BLaER1 (cell line): ENCODE measurements at regions not wholly inside any gene's neighbourhood (a gene's known extent, or its start where the extent isn't known, plus 50 kb on each side); places are given as distances from the start of the nearest gene placed in this dataset.
"Not testable (repeated sequence)": the region's sequence is repeated elsewhere in the genome, so short reads cannot be mapped to it uniquely, and the experiment has no call there.

ENCODE experiments used
- H3K27ac ChIP-seq: shearing (Covaris generic); formaldehyde crosslinking; 2 replicates; pipeline ENCODE4 v1.8.1; 2022
- H3K27me3 ChIP-seq: shearing (Covaris generic); formaldehyde crosslinking; 2 replicates; pipeline ENCODE4 v1.8.1; 2022
- H3K36me3 ChIP-seq: shearing (Covaris generic); formaldehyde crosslinking; 2 replicates; pipeline ENCODE4 v1.8.1; 2022
- H3K4me1 ChIP-seq: shearing (Covaris generic); formaldehyde crosslinking; 2 replicates; pipeline ENCODE4 v1.8.1; 2022
- H3K4me2 ChIP-seq: shearing (Covaris generic); formaldehyde crosslinking; 2 replicates; pipeline ENCODE4 v1.8.1; 2022
- H3K4me3 ChIP-seq: shearing (Covaris generic); formaldehyde crosslinking; 2 replicates; pipeline ENCODE4 v1.8.1; 2022
- H3K9ac ChIP-seq: shearing (Covaris generic); formaldehyde crosslinking; 2 replicates; pipeline ENCODE4 v1.8.1; 2022
- H3K9me3 ChIP-seq: shearing (Covaris generic); formaldehyde crosslinking; 2 replicates; pipeline ENCODE4 v1.8.1; 2022
- H4K20me1 ChIP-seq: shearing (Covaris generic); formaldehyde crosslinking; 2 replicates; pipeline ENCODE4 v1.8.1; 2022
- Cebpa-rat ChIP-seq: shearing (Covaris generic); IDR thresholded peaks from 2 replicates; pipeline ENCODE4 v1.8.1; 2022

DNA sequence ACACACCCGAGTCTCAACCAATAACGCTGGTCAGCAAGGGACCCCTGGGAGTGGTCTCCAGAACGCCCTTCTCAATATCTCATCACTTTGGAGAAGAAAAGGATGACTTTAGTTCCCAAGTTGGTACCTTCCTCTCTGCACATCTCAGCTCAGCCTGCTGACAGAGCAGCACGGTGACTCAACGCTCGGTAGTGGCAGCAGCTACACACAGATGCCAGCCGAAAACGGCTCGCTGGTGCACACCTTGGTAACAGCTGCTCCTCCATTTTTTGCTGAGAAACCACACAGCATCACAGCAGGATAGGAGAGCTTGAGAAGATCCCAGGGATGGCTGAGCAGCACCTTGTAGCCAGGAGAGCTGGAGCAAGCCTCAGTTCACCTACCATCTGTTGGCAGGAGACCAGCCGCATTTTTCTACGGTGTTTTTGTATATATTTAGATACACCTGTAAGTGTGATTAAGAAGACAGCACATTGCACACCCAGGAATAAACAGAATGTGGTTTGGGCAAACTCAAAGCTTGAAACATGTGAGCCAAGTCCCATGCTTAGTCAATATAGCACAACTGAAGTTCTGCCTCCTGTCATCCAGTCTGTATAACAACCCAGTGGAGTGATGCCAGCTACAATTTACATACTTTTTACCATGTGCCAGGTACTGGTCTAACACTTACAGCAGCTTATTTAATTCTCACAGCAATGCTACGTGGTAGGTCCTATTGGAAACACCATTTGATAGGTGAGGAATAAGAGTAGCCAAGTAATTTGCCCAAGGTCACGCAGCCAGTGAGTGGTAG lies 83.8 kb upstream of the ERCC4 start:
- Histone ChIP-seq H3K36me3 (no peaks in the 10 kb centered on the region), H3K4me1 (peaks cover 20% of the 10 kb centered on the region), H3K9me3 (no peaks in the 10 kb centered on the region), H3K4me3 (no peak overlapping the region), H3K9ac (no peak overlapping the region), H4K20me1 (no peaks in the 10 kb centered on the region), H3K4me2 (peak overlapping the region; percentile 50), H3K27me3 (0 out of 2 replicates have a peak, but pooled peaks cover 5% of the 10 kb centered on the region), H3K27ac (no peak overlapping the region)
- no peak for TF ChIP-seq Cebpa-rat

DNA sequence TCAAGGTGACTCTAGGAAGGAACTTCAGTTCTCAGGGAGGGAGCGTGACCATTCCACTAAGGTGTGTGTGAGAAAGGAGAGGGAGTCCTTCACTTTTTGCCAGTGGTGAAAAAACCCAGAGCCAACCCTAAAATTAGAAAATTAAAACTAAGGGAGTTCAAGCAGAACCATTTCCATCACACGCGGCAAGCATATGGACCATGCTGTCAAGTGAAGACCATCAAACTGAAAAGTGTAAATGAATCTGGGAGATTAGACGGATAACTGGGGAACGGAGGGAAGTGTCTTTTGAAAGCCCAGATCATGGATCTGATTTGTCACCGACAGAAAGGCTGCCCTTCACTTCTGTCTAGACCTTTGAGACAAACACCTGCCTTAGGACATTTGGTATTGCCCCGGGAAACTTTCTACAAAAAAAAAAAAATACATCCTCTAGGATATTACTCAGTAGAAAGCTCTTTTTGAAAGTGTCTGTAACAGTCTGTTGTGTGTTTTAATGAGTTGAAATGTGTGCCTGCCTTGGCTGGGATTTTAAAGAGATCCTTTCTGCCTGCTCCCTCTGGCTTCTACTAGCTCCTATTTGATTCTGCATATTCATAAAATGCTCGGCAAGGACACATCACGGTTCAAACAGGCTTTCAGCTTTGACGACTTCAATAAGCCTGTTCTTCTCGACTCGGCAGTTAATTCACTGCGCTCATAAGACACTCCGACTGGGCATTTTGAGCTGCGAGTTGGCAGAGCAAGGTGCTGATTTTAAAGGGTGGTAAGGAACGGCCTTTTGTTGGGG lies 81.4 kb upstream of the ERCC4 start:
- Histone ChIP-seq H3K9me3 (no peaks in the 10 kb centered on the region), H3K27ac (no peak overlapping the region), H3K36me3 (no peaks in the 10 kb centered on the region), H3K4me1 (peaks cover 13% of the 10 kb centered on the region), H3K4me2 (no peak overlapping the region), H4K20me1 (no peaks in the 10 kb centered on the region), H3K27me3 (0 out of 2 replicates have a peak, but pooled peaks cover 5% of the 10 kb centered on the region), H3K4me3 (no peak overlapping the region), H3K9ac (no peak overlapping the region)
- no peak for TF ChIP-seq Cebpa-rat

DNA sequence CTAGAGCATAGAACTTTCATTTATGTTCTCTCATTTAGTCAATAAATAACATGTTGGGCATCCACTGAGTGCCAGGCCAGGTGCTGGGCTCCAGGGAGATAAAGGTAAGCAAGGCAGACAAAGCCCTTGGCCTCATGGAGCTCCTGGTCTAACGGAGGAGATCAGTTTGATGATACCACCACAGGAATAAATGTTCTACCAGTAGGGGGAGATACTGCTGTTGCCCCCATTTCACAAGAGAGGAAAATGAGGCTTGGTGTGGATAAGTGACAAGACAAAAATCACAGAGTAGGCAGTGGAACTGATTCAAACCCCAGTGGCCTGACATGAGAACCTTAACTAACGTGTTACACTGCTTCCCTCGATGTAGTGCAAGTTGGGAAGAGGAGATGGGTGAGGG lies 80.4 kb upstream of the ERCC4 start:
- Histone ChIP-seq H3K36me3 (no peaks in the 10 kb centered on the region), H3K27ac (no peak overlapping the region), H3K4me2 (no peak overlapping the region), H3K9ac (no peak overlapping the region), H3K9me3 (no peaks in the 10 kb centered on the region), H3K4me3 (no peak overlapping the region), H4K20me1 (no peaks in the 10 kb centered on the region), H3K27me3 (0 out of 2 replicates have a peak, but pooled peaks cover 5% of the 10 kb centered on the region), H3K4me1 (peaks cover 13% of the 10 kb centered on the region)
- TF ChIP-seq Cebpa-rat: no peak

DNA sequence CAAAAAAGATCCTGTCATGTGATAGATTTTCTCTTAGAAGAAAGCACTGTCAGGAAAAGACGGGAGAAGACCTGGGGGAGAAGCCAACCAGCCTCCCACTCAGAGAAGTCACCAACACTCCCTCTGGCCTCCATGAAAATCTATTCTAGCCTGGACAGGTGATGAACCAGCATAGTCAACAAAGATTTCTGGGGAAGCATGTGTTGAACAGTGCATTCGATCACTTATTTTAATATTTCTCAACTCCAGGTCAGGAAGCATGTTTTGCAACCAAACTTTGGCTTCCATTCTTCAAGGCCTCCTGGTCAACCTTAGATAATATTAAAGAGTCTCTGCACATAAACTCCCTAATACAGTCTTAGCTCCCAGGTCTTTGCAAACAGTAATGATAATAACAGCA lies 74.7 kb upstream of the ERCC4 start:
- Histone ChIP-seq H3K9me3 (no peaks in the 10 kb centered on the region), H3K27ac (no peak overlapping the region), H3K4me1 (no peaks in the 10 kb centered on the region), H4K20me1 (no peaks in the 10 kb centered on the region), H3K9ac (no peak overlapping the region), H3K4me2 (no peak overlapping the region), H3K36me3 (no peaks in the 10 kb centered on the region), H3K4me3 (no peak overlapping the region), H3K27me3 (no peaks in the 10 kb centered on the region)
- TF ChIP-seq Cebpa-rat: no peak

DNA sequence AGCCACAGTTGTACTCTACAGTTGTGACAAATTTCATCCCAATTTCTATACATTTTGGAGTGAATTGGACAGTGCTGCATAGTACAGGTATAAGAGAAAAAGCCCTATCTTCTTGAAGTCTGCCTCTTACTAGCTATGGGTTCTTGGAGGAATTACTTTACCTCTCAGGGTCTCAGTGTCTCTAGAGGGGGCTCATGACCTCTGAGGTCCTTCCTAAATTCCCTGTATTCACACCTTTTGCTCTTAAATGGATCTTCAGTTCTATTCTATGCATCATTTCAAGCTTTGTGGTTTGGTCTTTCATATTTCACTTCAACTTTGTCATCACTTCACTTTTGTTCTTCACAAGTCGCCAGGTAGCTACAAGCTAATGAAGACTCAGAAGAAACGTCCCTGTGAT lies 71.2 kb upstream of the ERCC4 start:
- Histone ChIP-seq H3K4me1 (no peaks in the 10 kb centered on the region), H3K27ac (no peak overlapping the region), H3K36me3 (no peaks in the 10 kb centered on the region), H3K27me3 (no peaks in the 10 kb centered on the region), H3K9ac (no peak overlapping the region), H4K20me1 (no peaks in the 10 kb centered on the region), H3K4me2 (no peak overlapping the region), H3K4me3 (no peak overlapping the region), H3K9me3 (no peaks in the 10 kb centered on the region)
- TF ChIP-seq Cebpa-rat: no peak

DNA sequence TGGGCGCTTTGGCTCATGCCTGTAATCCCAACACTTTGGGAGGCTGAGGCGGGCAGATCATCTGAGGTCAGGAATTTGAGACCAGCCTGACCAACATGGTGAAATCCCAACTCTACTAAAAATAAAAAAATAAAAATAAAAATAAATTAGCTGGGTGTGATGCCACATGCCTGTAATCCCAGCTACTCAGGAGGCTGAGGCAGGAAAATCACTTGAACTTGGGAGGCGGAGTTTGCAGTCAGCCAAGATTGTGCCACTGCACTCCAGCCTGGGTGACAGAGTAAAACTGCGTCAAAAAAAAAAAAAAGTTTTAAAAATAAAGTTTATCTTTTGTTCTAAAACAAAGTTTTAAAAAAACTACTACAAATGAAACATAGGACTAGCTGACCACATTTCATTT lies 69.8 kb upstream of the ERCC4 start:
- not testable (repeated sequence) for H4K20me1 ChIP-seq, H3K4me3 ChIP-seq, H3K9ac ChIP-seq, H3K36me3 ChIP-seq, H3K27me3 ChIP-seq, H3K9me3 ChIP-seq, H3K4me2 ChIP-seq, H3K4me1 ChIP-seq, H3K27ac ChIP-seq

DNA sequence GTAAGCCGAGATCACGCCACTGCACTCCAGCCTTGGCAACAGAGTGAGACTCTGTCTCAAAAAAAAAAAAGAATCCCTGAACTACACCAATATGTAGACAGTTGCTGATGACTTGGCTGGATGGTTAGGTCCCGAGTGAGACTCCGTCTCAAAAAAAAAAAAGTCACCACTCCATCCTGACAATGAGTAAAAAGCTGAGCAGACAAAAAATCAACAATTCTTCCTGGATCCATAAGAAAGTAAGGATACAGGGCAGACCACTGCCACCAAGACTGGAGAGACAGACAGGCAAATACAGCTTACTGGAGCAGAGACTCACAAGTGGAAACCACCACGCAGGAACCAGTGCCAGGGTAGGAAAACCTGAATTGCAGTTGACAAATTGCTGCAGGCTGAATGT lies 67.1 kb upstream of the ERCC4 start:
- Histone ChIP-seq H3K36me3 (no peaks in the 10 kb centered on the region), H4K20me1 (no peaks in the 10 kb centered on the region), H3K27me3 (no peaks in the 10 kb centered on the region), H3K9ac (no peak overlapping the region), H3K4me3 (no peak overlapping the region), H3K4me1 (peaks cover 1% of the 10 kb centered on the region; the same call in 1 of the 2 replicates), H3K27ac (no peak overlapping the region), H3K9me3 (no peaks in the 10 kb centered on the region), H3K4me2 (no peak overlapping the region)
- TF ChIP-seq Cebpa-rat: no peak

DNA sequence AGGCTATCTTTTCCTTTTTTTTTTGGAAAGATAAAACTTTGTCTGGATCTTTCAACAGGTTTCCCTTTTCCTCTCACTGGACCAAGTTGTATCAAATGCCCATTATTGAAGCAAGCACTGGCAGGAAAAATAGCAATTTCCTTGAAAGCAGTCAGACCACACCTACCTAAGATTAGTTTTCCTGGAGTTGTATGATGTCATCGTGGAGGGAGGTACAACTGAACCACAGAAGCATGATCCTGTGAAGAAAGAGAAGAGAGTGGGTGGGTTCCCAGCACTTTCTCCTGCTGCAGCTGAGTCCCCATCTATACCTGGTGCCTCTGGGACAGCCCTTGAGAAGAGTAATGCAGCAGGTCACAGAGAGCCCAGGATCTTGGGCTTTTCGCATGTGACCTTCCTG lies 63.6 kb upstream of the ERCC4 start:
- Histone ChIP-seq H4K20me1 (no peaks in the 10 kb centered on the region), H3K4me2 (no peak overlapping the region), H3K36me3 (no peaks in the 10 kb centered on the region), H3K4me3 (no peak overlapping the region), H3K4me1 (peaks cover 5% of the 10 kb centered on the region; the same call in 1 of the 2 replicates), H3K27ac (no peak overlapping the region), H3K27me3 (no peaks in the 10 kb centered on the region), H3K9ac (no peak overlapping the region), H3K9me3 (no peaks in the 10 kb centered on the region)
- TF ChIP-seq Cebpa-rat: no peak

DNA sequence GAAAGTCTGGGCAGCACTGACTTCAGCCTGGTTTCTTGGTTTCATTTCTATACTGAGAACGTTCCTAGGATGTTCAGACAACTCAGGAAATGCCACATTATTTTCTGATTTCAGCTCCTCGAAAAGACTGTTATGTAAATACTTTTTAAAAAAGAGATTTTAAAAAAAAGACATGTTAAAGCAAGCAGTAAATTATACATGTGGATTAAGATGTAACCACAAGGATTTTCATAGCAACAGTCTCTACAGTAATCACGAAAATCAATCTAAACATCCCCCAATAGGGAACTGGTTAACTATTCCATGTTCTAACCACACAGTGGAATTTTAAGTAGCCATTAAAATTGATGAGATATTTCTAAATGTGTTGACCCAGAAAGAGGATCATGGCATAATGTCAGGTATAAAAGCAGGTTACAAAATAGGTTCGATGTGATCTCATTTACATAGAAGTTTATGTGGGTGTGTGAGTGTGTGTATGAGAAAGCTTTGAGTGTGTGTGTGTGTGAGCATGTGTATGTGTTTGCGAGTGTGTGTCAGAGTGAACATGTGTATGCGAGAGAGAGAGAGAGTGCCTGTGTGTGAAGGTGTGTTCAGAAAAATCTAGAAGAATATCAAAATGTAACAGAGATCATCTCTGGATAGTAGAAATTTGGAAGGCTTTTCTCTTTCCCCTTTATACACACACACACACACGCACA lies 63.0 kb upstream of the ERCC4 start:
- Histone ChIP-seq H3K27me3 (no peaks in the 10 kb centered on the region), H3K9me3 (no peaks in the 10 kb centered on the region), H3K9ac (no peak overlapping the region), H3K4me3 (no peak overlapping the region), H3K27ac (no peak overlapping the region), H3K36me3 (no peaks in the 10 kb centered on the region), H4K20me1 (no peaks in the 10 kb centered on the region), H3K4me2 (no peak overlapping the region), H3K4me1 (peaks cover 5% of the 10 kb centered on the region; the same call in 1 of the 2 replicates)
- TF ChIP-seq Cebpa-rat: no peak
